ENCODE measurements at regions not wholly inside any gene's neighbourhood (a gene's known extent, or its start where the extent isn't known, plus 50 kb on each side); places are given as distances from the start of the nearest gene placed in this dataset.

DNA sequence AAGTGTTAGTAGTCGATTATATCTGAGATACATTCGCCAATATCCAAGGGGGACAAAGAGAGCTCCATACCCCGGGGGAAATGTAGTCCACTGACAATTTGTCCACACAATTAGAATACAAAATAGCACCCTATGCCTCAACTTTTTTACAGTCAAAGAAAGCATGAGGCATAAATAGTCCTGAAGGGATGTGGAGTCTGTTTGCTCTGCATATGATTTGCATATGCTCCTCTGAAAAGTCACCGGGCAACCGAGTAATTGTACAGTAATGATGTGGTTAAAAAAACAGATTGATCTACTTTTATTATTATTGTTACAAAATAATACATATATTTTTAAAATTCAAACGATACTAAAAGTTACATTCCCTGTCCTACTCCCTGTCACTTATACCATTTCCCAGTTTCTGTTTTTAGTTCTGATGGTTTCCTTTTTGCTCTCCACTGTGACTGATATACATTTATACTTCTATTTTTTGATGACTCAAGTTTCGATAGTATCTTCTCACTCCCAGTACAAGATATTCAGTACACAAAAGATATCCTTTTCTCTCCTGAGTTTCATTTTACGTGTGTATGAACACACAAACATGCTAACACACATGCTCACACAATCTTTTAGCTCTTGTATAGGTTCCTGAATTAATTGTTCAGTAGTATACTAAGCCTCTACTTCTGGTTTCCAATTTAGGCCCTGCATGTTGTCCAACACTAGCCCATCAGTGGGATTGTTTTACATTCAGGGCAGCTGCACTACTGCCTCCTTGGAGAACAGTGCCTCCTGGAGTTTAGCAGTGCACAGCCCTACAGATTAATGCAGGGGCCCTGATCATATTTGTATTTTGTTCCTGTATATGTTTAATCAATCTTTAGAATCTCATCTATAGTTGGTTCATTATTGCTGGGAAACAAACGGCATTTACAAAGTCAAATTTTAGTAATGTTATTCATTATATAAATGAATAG, 130.9 kb downstream of the TES start:
- TF ChIP-seq, protein P1, sequence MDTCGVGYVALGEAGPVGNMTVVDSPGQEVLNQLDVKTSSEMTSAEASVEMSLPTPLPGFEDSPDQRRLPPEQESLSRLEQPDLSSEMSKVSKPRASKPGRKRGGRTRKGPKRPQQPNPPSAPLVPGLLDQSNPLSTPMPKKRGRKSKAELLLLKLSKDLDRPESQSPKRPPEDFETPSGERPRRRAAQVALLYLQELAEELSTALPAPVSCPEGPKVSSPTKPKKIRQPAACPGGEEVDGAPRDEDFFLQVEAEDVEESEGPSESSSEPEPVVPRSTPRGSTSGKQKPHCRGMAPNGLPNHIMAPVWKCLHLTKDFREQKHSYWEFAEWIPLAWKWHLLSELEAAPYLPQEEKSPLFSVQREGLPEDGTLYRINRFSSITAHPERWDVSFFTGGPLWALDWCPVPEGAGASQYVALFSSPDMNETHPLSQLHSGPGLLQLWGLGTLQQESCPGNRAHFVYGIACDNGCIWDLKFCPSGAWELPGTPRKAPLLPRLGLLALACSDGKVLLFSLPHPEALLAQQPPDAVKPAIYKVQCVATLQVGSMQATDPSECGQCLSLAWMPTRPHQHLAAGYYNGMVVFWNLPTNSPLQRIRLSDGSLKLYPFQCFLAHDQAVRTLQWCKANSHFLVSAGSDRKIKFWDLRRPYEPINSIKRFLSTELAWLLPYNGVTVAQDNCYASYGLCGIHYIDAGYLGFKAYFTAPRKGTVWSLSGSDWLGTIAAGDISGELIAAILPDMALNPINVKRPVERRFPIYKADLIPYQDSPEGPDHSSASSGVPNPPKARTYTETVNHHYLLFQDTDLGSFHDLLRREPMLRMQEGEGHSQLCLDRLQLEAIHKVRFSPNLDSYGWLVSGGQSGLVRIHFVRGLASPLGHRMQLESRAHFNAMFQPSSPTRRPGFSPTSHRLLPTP (IDR thresholded peaks at IDR 0.05; ENCODE audit: borderline replicate concordance, extremely low read depth, insufficient read length): no peak
- TF ChIP-seq TAF1 (IDR thresholded peaks at IDR 0.05; ENCODE audit: control insufficient read depth, extremely low read depth, insufficient read depth, low read length, severe bottlenecking) (no peak), CTBP1 (IDR thresholded peaks at IDR 0.05; ENCODE audit: borderline replicate concordance) (no peak), SIX5 (IDR thresholded peaks at IDR 0.05; ENCODE audit: borderline replicate concordance in 1 of 2, insufficient read depth in 1 of 2, low read depth in 1 of 2, low read length in 2 of 2) (no peak), MXI1 (IDR thresholded peaks at IDR 0.05; ENCODE audit: low read depth, low read length) (no peak), MTA2 (IDR thresholded peaks at IDR 0.05; ENCODE audit: low read depth) (no peak), HMG20A (CRISPR knock-in tag; conservative IDR thresholded peaks at IDR 0.05) (no peak)
- TF ChIP-seq, protein P2, sequence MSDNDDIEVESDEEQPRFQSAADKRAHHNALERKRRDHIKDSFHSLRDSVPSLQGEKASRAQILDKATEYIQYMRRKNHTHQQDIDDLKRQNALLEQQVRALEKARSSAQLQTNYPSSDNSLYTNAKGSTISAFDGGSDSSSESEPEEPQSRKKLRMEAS (CRISPR knock-in tag; IDR thresholded peaks at IDR 0.05): no peak
- TF ChIP-seq, protein P3, sequence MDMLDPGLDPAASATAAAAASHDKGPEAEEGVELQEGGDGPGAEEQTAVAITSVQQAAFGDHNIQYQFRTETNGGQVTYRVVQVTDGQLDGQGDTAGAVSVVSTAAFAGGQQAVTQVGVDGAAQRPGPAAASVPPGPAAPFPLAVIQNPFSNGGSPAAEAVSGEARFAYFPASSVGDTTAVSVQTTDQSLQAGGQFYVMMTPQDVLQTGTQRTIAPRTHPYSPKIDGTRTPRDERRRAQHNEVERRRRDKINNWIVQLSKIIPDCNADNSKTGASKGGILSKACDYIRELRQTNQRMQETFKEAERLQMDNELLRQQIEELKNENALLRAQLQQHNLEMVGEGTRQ (CRISPR knock-in tag; IDR thresholded peaks at IDR 0.05): no peak

Data from K562 (cell line).